Activated CD4-positive, alpha-beta T cell treated with anti-CD3 and anti-CD28 coated beads, Interleukin-10, Interleukin-2, amounts not matched to agents 100 ng/mL and 50 ng/mL, durations not matched to agents 16 hours and 8 hours (primary cell): ENCODE measurements at regions not wholly inside any gene's neighbourhood (a gene's known extent, or its start where the extent isn't known, plus 50 kb on each side); places are given as distances from the start of the nearest gene placed in this dataset.
"Not testable (repeated sequence)": the region's sequence is repeated elsewhere in the genome, so short reads cannot be mapped to it uniquely, and the experiment has no call there.

Source experiments
- DNase-seq: peaks from one replicate; pipeline ENCODE4 v3.0.0-alpha.2; 2020

GRCh38 chr10:106378251-106378650 lies 786.3 kb downstream of the SORCS1 start:
- DNase-seq: no peak

GRCh38 chr10:106370751-106371150 lies 793.8 kb downstream of the SORCS1 start:
- DNase-seq: no peak

GRCh38 chr10:106360870-106361269 lies 803.6 kb downstream of the SORCS1 start:
- DNase-seq: no peak

GRCh38 chr10:106355450-106355849 lies 809.1 kb downstream of the SORCS1 start:
- DNase-seq: no peak

- no peak for DNase-seq
Observed at GRCh38 chr10:106348933-106349332, 815.6 kb downstream of the SORCS1 start.

GRCh38 chr10:106347547-106347946 lies 817.0 kb downstream of the SORCS1 start:
- DNase-seq: no peak

GRCh38 chr10:106343539-106343938 lies 821.0 kb downstream of the SORCS1 start:
- DNase-seq: not testable (repeated sequence)

GRCh38 chr10:106341356-106341755 lies 823.1 kb downstream of the SORCS1 start:
- no peak for DNase-seq

GRCh38 chr10:106338486-106338885 lies 826.0 kb downstream of the SORCS1 start:
- no peak for DNase-seq

- no peak for DNase-seq
Observed at GRCh38 chr10:106336874-106337273, 827.6 kb downstream of the SORCS1 start.

- DNase-seq: no peak
Observed at GRCh38 chr10:106327747-106328146, 836.8 kb downstream of the SORCS1 start.

GRCh38 chr10:106320876-106321275 lies 843.6 kb downstream of the SORCS1 start:
- DNase-seq: no peak

- no peak for DNase-seq
Observed at GRCh38 chr10:106320078-106320477, 844.4 kb downstream of the SORCS1 start.

GRCh38 chr10:106317554-106317953 lies 847.0 kb downstream of the SORCS1 start:
- no peak for DNase-seq

GRCh38 chr10:106313041-106313440 lies 851.5 kb downstream of the SORCS1 start:
- no peak for DNase-seq

- no peak for DNase-seq
Observed at GRCh38 chr10:106312087-106312486, 852.4 kb downstream of the SORCS1 start.

- DNase-seq: no peak
Observed at GRCh38 chr10:106311590-106311989, 852.9 kb downstream of the SORCS1 start.

- DNase-seq: no peak
Observed at GRCh38 chr10:106310596-106310995, 853.9 kb downstream of the SORCS1 start.

GRCh38 chr10:106309376-106309775 lies 855.1 kb downstream of the SORCS1 start:
- DNase-seq: no peak

- no peak for DNase-seq
Observed at GRCh38 chr10:106308284-106308683, 856.2 kb downstream of the SORCS1 start.

- no peak for DNase-seq
Observed at GRCh38 chr10:106304056-106304455, 860.5 kb downstream of the SORCS1 start.

GRCh38 chr10:106302961-106303360 lies 861.5 kb downstream of the SORCS1 start:
- DNase-seq: no peak

- DNase-seq: no peak
Observed at GRCh38 chr10:106301146-106301545, 863.4 kb downstream of the SORCS1 start.

- no peak for DNase-seq
Observed at GRCh38 chr10:106296750-106297392, 867.6 kb downstream of the SORCS1 start.

GRCh38 chr10:106284802-106285587 lies 879.5 kb downstream of the SORCS1 start:
- no peak for DNase-seq
